DND-41 (cell line): ENCODE measurements at regions not wholly inside any gene's neighbourhood (a gene's known extent, or its start where the extent isn't known, plus 50 kb on each side); places are given as distances from the start of the nearest gene placed in this dataset.

Source experiments
- CTCF ChIP-seq: IDR thresholded peaks from 2 replicates; pipeline ENCODE4 v1.5.1; 2012; ENCODE audit warnings: borderline replicate concordance, low read length, moderate library complexity, mild to moderate bottlenecking; ENCODE audit not compliant: poor library complexity, severe bottlenecking; ENCODE audit errors: extremely low read depth
- EZH2 ChIP-seq: IDR thresholded peaks from 3 replicates; pipeline ENCODE4 v1.6.1; 2012; ENCODE audit warnings: borderline replicate concordance, low read depth, mild to moderate bottlenecking, moderate library complexity, low read length, inconsistent platforms; ENCODE audit not compliant: severe bottlenecking

- no peak for TF ChIP-seq CTCF
- TF ChIP-seq EZH2: no peak
Observed at GRCh38 chr3:72188536-72188935, 403.6 kb upstream of the PROK2 start.
